CD4-positive, alpha-beta memory T cell (primary cell): ENCODE measurements at regions not wholly inside any gene's neighbourhood (a gene's known extent, or its start where the extent isn't known, plus 50 kb on each side); places are given as distances from the start of the nearest gene placed in this dataset.

Experiments
- CTCF ChIA-PET: fragments of 350-600 bp; sonication (Branson Sonifier 250); formaldehyde crosslinking; loops from one replicate; lab custom pipeline; 2021; ENCODE audit warnings: inconsistent platforms; ENCODE audit not compliant: partially characterized antibody; lab: Charles Lee
- POLR2A ChIA-PET: fragments of 350-600 bp; sonication (Branson Sonifier 250); formaldehyde crosslinking; loops from one replicate; lab custom pipeline; 2021; ENCODE audit not compliant: partially characterized antibody; lab: Charles Lee
- DNase-seq, 5 donors: peaks; one replicate each; pipeline versions ENCODE4 v3.0.0 to v3.0.0-alpha.2; 2020 to 2022; ENCODE audit warnings: mixed read lengths in 1 of 5
- H3K27ac ChIP-seq: one replicate; pipeline ENCODE4 v1.7.0; 2013; ENCODE audit warnings: low read depth, low read length
- H3K27me3 ChIP-seq: 2 replicates; pipeline ENCODE4 v1.7.0; 2013; ENCODE audit warnings: mild to moderate bottlenecking, low read length, moderate library complexity; ENCODE audit not compliant: insufficient read depth
- H3K36me3 ChIP-seq: 2 replicates; pipeline ENCODE4 v1.7.0; 2013; ENCODE audit warnings: mild to moderate bottlenecking, low read length, moderate library complexity; ENCODE audit not compliant: insufficient read depth
- H3K4me1 ChIP-seq: 2 replicates; pipeline ENCODE4 v1.7.0; 2013; ENCODE audit warnings: mild to moderate bottlenecking, low read length, moderate library complexity; ENCODE audit not compliant: insufficient read depth
- H3K4me3 ChIP-seq, 2 donors: one replicate each; pipeline ENCODE4 v1.7.0; 2013; ENCODE audit warnings: low read length in 2 of 2, mild to moderate bottlenecking in 1 of 2
- H3K9me3 ChIP-seq, 2 donors: one replicate each; pipeline ENCODE4 v1.7.0; 2013; ENCODE audit warnings: low read length in 2 of 2, control low read depth in 1 of 2; ENCODE audit not compliant: control insufficient read depth in 1 of 2
- H3K27ac Mint-ChIP-seq, 7 donors: one replicate each; pipeline ENCODE4 v1.8.0; 2020 to 2021; ENCODE audit warnings: mixed read lengths in 7 of 7, mild to moderate bottlenecking in 6 of 7, inconsistent platforms in 3 of 7, moderate library complexity in 3 of 7
- H3K27me3 Mint-ChIP-seq, 2 donors: one replicate each; pipeline ENCODE4 v1.8.0; 2020 to 2021; ENCODE audit warnings: mixed read lengths in 2 of 2
- H3K36me3 Mint-ChIP-seq, 2 donors: one replicate each; pipeline ENCODE4 v1.8.0; 2020 to 2021; ENCODE audit warnings: mixed read lengths in 2 of 2, inconsistent platforms in 1 of 2, mild to moderate bottlenecking in 1 of 2
- H3K4me1 Mint-ChIP-seq, 4 donors: one replicate each; pipeline ENCODE4 v1.8.0; 2020 to 2021; ENCODE audit warnings: mixed read lengths in 4 of 4, mild to moderate bottlenecking in 1 of 4
- H3K4me3 Mint-ChIP-seq, 8 donors: one replicate each; pipeline ENCODE4 v1.8.0; 2020 to 2021; ENCODE audit warnings: mixed read lengths in 8 of 8, mild to moderate bottlenecking in 7 of 8, moderate library complexity in 6 of 8, inconsistent platforms in 3 of 8
- H3K9me3 Mint-ChIP-seq, 8 donors: one replicate each; pipeline ENCODE4 v1.8.0; 2020 to 2021; ENCODE audit warnings: mixed read lengths in 8 of 8, mild to moderate bottlenecking in 5 of 8, inconsistent platforms in 3 of 8, moderate library complexity in 1 of 8
- intact Hi-C: fragments of 100-400 bp; cut with micrococcal nuclease; formaldehyde crosslinking; loops from one replicate; pipeline ENCODE4 v1.15.1; 2023

GRCh38 chr14:51382506-51382905, 142.5 kb downstream of the TMX1 start:
- intact Hi-C loops: no loop called here

GRCh38 chr14:51386411-51386810, 146.4 kb downstream of the TMX1 start:
- DNase-seq: no peak
- Mint-ChIP-seq H3K36me3 (no peaks in the 10 kb centered on the region), H3K4me1 (no peaks in the 10 kb centered on the region), H3K9me3 (peaks cover 0 to 2% (median 0%) of the 10 kb centered on the region in 8 donors), H3K27me3 (peaks cover 9 to 11% of the 10 kb centered on the region in 2 donors), H3K27ac (no peak overlapping the region), H3K4me3 (no peak overlapping the region)
- POLR2A ChIA-PET: no interaction called here
- Histone ChIP-seq H3K4me1 (no peaks in the 10 kb centered on the region), H3K4me3 (no peak overlapping the region), H3K27ac (no peak overlapping the region), H3K36me3 (no peaks in the 10 kb centered on the region), H3K27me3 (no peaks in the 10 kb centered on the region), H3K9me3 (no peaks in the 10 kb centered on the region)
- intact Hi-C loops: no loop called here
- CTCF ChIA-PET: no interaction called here

More at GRCh38 chr14:51382506-51382905, 142.5 kb downstream of the TMX1 start:
- Mint-ChIP-seq H3K4me1 (no peaks in the 10 kb centered on the region), H3K36me3 (no peaks in the 10 kb centered on the region), H3K4me3 (no peak overlapping the region), H3K27ac (no peak overlapping the region), H3K27me3 (peaks cover 8 to 11% of the 10 kb centered on the region in 2 donors), H3K9me3 (no peaks in the 10 kb centered on the region)
- Histone ChIP-seq H3K36me3 (no peaks in the 10 kb centered on the region), H3K27me3 (no peaks in the 10 kb centered on the region), H3K27ac (no peak overlapping the region), H3K9me3 (no peaks in the 10 kb centered on the region), H3K4me3 (no peak overlapping the region), H3K4me1 (no peaks in the 10 kb centered on the region)
- ChIA-PET POLR2A (no interaction called here), CTCF (no interaction called here)
- DNase-seq: no peak

- Mint-ChIP-seq H3K4me3 (no peak overlapping the region), H3K36me3 (no peaks in the 10 kb centered on the region), H3K27ac (no peak overlapping the region), H3K4me1 (no peaks in the 10 kb centered on the region), H3K9me3 (peaks cover 0 to 2% (median 0%) of the 10 kb centered on the region in 8 donors), H3K27me3 (peaks cover 6 to 11% of the 10 kb centered on the region in 2 donors)
- CTCF ChIA-PET: interaction anchor here (1.3 to 1.4 kb wide), 2 partner anchors 7 to 10 kb away, joined by 3 to 4 read pairs; no protein-coding TSS in a partner anchor
- POLR2A ChIA-PET: no interaction called here
- intact Hi-C loops: no loop called here
- Histone ChIP-seq H3K4me3 (no peak overlapping the region), H3K36me3 (no peaks in the 10 kb centered on the region), H3K9me3 (no peaks in the 10 kb centered on the region), H3K4me1 (no peaks in the 10 kb centered on the region), H3K27ac (no peak overlapping the region), H3K27me3 (no peaks in the 10 kb centered on the region)
- DNase-seq: no peak
Measured at GRCh38 chr14:51386983-51387735, 147.1 kb downstream of the TMX1 start.

GRCh38 chr14:51392416-51392815, 152.4 kb downstream of the TMX1 start:
- peaks cover 2 to 10% of the 10 kb centered on the region in 2 donors for H3K27me3 Mint-ChIP-seq
- Histone ChIP-seq H3K4me1 (no peaks in the 10 kb centered on the region), H3K4me3 (no peak overlapping the region), H3K27me3 (no peaks in the 10 kb centered on the region), H3K9me3 (no peaks in the 10 kb centered on the region), H3K27ac (no peak overlapping the region), H3K36me3 (no peaks in the 10 kb centered on the region)
- CTCF ChIA-PET: no interaction called here
- H3K4me1 Mint-ChIP-seq: no peaks in the 10 kb centered on the region
- POLR2A ChIA-PET: no interaction called here
- no peaks in the 10 kb centered on the region for H3K36me3 Mint-ChIP-seq
- H3K27ac Mint-ChIP-seq: no peak overlapping the region
- no peak for DNase-seq
- intact Hi-C loops: no loop called here
- H3K4me3 Mint-ChIP-seq: no peak overlapping the region
- peaks cover 0 to 4% (median 0%) of the 10 kb centered on the region in 8 donors for H3K9me3 Mint-ChIP-seq

- ChIA-PET POLR2A (no interaction called here), CTCF (no interaction called here)
- Histone ChIP-seq H3K36me3 (no peaks in the 10 kb centered on the region), H3K9me3 (no peaks in the 10 kb centered on the region), H3K4me3 (no peak overlapping the region), H3K27ac (no peak overlapping the region), H3K27me3 (no peaks in the 10 kb centered on the region), H3K4me1 (no peaks in the 10 kb centered on the region)
- peaks cover 0 to 14% of the 10 kb centered on the region in 2 donors for H3K27me3 Mint-ChIP-seq
- H3K36me3 Mint-ChIP-seq: no peaks in the 10 kb centered on the region
- peaks cover 0 to 4% (median 0%) of the 10 kb centered on the region in 8 donors for H3K9me3 Mint-ChIP-seq
- no peak for DNase-seq
- no peak overlapping the region for H3K27ac Mint-ChIP-seq
- no peaks in the 10 kb centered on the region for H3K4me1 Mint-ChIP-seq
- intact Hi-C loops: no loop called here
- no peak overlapping the region for H3K4me3 Mint-ChIP-seq
Measured at GRCh38 chr14:51394384-51394783, 154.3 kb downstream of the TMX1 start.

- no peak overlapping the region for H3K27ac ChIP-seq
- H3K27me3 ChIP-seq: no peaks in the 10 kb centered on the region
- CTCF ChIA-PET: no interaction called here
- H3K36me3 Mint-ChIP-seq: no peaks in the 10 kb centered on the region
- H3K4me3 Mint-ChIP-seq: no peak overlapping the region
- intact Hi-C loops: no loop called here
- POLR2A ChIA-PET: no interaction called here
- no peak overlapping the region for H3K27ac Mint-ChIP-seq
- no peaks in the 10 kb centered on the region for H3K4me1 Mint-ChIP-seq
- H3K27me3 Mint-ChIP-seq: peaks cover 0 to 14% of the 10 kb centered on the region in 2 donors
- H3K4me1 ChIP-seq: no peaks in the 10 kb centered on the region
- no peaks in the 10 kb centered on the region for H3K9me3 ChIP-seq
- no peak overlapping the region for H3K4me3 ChIP-seq
- DNase-seq: no peak
- H3K36me3 ChIP-seq: no peaks in the 10 kb centered on the region
- peaks cover 0 to 4% (median 0%) of the 10 kb centered on the region in 8 donors for H3K9me3 Mint-ChIP-seq
Measured at GRCh38 chr14:51394804-51395203, 154.8 kb downstream of the TMX1 start.

GRCh38 chr14:51395361-51395849, 155.4 kb downstream of the TMX1 start:
- H3K9me3 Mint-ChIP-seq: peaks cover 0 to 2% (median 0%) of the 10 kb centered on the region in 8 donors
- no peaks in the 10 kb centered on the region for H3K4me1 ChIP-seq
- intact Hi-C loops: no loop called here
- no peak overlapping the region for H3K27ac ChIP-seq
- H3K4me1 Mint-ChIP-seq: no peaks in the 10 kb centered on the region
- H3K27me3 Mint-ChIP-seq: peaks cover 0 to 13% of the 10 kb centered on the region in 2 donors
- no peak for DNase-seq
- H3K4me3 ChIP-seq: no peak overlapping the region
- ChIA-PET POLR2A (no interaction called here), CTCF (no interaction called here)
- H3K27ac Mint-ChIP-seq: no peak overlapping the region
- H3K36me3 ChIP-seq: no peaks in the 10 kb centered on the region
- H3K4me3 Mint-ChIP-seq: no peak overlapping the region
- H3K36me3 Mint-ChIP-seq: no peaks in the 10 kb centered on the region
- no peaks in the 10 kb centered on the region for H3K9me3 ChIP-seq
- H3K27me3 ChIP-seq: no peaks in the 10 kb centered on the region
